ENCODE measurements at regions not wholly inside any gene's neighbourhood (a gene's known extent, or its start where the extent isn't known, plus 50 kb on each side); places are given as distances from the start of the nearest gene placed in this dataset.

DNA sequence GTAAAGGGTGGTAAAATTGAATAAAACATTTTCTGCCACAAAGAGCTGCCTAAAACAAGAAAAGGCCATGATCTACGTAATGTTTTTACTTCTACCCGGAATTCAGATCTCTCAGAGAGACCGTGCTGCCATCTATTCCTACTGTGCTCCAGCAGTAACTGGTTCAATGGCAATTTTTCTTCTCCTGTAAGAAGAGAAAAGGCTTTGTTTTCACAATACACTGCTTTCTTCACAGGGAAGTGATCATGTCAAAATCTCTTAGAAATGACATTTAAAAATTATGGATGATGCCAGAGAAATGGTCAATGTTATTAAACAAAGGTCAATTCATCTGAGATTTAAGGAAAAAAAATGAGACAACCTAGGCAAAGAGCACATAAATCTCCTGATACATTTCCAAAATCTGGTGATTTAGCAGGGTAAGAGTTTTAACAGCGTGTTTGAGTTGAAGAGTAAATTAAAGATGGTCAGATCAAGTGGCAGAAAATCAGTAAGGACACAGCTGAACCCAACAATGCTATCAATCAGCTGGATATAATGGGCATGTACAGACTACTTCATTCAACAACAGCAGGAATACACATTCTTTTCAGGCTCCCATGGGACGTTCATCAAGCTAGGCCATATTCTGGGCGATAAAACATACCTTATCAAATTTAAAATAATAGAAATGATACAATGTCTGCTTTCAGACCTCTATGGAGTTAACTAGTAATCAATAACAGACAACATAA lies 523.1 kb downstream of the CHSY3 start:
- no peaks in the 10 kb centered on the region for H3K79me2 ChIP-seq (ENCODE audit: low read depth)
- H2AFZ ChIP-seq, result no peak overlapping the region
- no peak overlapping the region for H3K4me2 ChIP-seq
- H3K4me3 ChIP-seq, result no peak overlapping the region
- H3K27ac ChIP-seq, result no peak overlapping the region
- H4K20me1 ChIP-seq (ENCODE audit: insufficient read depth), result no peaks in the 10 kb centered on the region
- BruUV-seq (replicated peaks), result no TSS peak
- 0 out of 2 replicates have a peak, but pooled peaks cover 5% of the 10 kb centered on the region for H3K9me2 ChIP-seq (ENCODE audit: insufficient read depth)
- ChIA-PET POLR2A (ENCODE audit: unreplicated experiment) (no interaction called here), CTCF (no interaction called here)
- intact Hi-C loops (cut with micrococcal nuclease; ENCODE audit: unreplicated experiment), result no loop called here
- H3F3A ChIP-seq (ENCODE audit: insufficient read depth, low read depth), result no peaks in the 10 kb centered on the region
- DNase-seq, result no peak
- no peaks in the 10 kb centered on the region for H3K27me3 ChIP-seq (ENCODE audit: insufficient read depth, low read depth)
- H3K4me1 ChIP-seq (replicated peaks; ENCODE audit: insufficient read depth), result no peaks in the 10 kb centered on the region
- H3K36me3 ChIP-seq (ENCODE audit: low read depth), result no peaks in the 10 kb centered on the region
- no peak for TF ChIP-seq EZH2 (IDR thresholded peaks at IDR 0.05; ENCODE audit: low read depth)
- TF ChIP-seq, protein P1, sequence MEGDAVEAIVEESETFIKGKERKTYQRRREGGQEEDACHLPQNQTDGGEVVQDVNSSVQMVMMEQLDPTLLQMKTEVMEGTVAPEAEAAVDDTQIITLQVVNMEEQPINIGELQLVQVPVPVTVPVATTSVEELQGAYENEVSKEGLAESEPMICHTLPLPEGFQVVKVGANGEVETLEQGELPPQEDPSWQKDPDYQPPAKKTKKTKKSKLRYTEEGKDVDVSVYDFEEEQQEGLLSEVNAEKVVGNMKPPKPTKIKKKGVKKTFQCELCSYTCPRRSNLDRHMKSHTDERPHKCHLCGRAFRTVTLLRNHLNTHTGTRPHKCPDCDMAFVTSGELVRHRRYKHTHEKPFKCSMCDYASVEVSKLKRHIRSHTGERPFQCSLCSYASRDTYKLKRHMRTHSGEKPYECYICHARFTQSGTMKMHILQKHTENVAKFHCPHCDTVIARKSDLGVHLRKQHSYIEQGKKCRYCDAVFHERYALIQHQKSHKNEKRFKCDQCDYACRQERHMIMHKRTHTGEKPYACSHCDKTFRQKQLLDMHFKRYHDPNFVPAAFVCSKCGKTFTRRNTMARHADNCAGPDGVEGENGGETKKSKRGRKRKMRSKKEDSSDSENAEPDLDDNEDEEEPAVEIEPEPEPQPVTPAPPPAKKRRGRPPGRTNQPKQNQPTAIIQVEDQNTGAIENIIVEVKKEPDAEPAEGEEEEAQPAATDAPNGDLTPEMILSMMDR (conservative IDR thresholded peaks at IDR 0.05), result no peak
- H3K9me3 ChIP-seq (ENCODE audit: insufficient read depth, low read depth), result no peaks in the 10 kb centered on the region

DNA sequence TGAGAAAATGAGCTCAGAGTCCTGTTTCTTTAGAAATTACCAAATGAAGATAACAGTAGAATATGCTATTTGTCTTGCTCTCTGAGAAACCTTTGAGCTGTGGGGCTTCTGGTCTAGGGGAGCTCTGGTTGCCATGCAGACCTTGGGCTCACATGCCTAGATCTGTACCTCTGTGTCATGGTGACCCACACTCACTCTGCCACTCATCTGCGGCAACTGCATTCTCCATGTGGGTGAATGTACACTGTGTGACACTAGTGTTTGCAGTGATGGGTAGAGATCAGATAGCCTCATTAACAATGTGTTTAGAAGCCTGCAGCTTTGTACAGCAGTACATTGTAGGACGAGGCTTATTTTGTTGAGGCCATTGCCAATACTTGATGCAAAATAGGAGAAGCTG lies 521.2 kb downstream of the CHSY3 start:
- Histone ChIP-seq H4K20me1 (ENCODE audit: insufficient read depth) (no peaks in the 10 kb centered on the region), H3K4me2 (no peak overlapping the region), H3K27me3 (ENCODE audit: insufficient read depth, low read depth) (no peaks in the 10 kb centered on the region), H3K4me3 (no peak overlapping the region), H3K27ac (no peak overlapping the region), H2AFZ (no peak overlapping the region), H3K9me2 (ENCODE audit: insufficient read depth) (0 out of 2 replicates have a peak, but pooled peaks cover 5% of the 10 kb centered on the region), H3F3A (ENCODE audit: insufficient read depth, low read depth) (no peaks in the 10 kb centered on the region), H3K4me1 (replicated peaks; ENCODE audit: insufficient read depth) (no peaks in the 10 kb centered on the region), H3K9me3 (ENCODE audit: insufficient read depth, low read depth) (no peaks in the 10 kb centered on the region), H3K36me3 (ENCODE audit: low read depth) (no peaks in the 10 kb centered on the region), H3K79me2 (ENCODE audit: low read depth) (no peaks in the 10 kb centered on the region)
- CTCF ChIA-PET, result no interaction called here
- intact Hi-C loops (cut with micrococcal nuclease; ENCODE audit: unreplicated experiment), result no loop called here
- no peak for DNase-seq
- BruUV-seq (replicated peaks), result no TSS peak
- POLR2A ChIA-PET (ENCODE audit: unreplicated experiment), result no interaction called here
- TF ChIP-seq, protein P1 (conservative IDR thresholded peaks at IDR 0.05), result no peak
- TF ChIP-seq EZH2 (IDR thresholded peaks at IDR 0.05; ENCODE audit: low read depth), result no peak

GRCh38 chr5:130424341-130424740 lies 520.1 kb downstream of the CHSY3 start:
- intact Hi-C loops (cut with micrococcal nuclease; ENCODE audit: unreplicated experiment), result no loop called here
- CTCF ChIA-PET, result no interaction called here
- peak overlapping the region; percentile 23; the same call in 1 of the 2 replicates for H2AFZ ChIP-seq

More at GRCh38 chr5:130424341-130424740, 520.1 kb downstream of the CHSY3 start:
- H3K27me3 ChIP-seq (ENCODE audit: insufficient read depth, low read depth), result no peaks in the 10 kb centered on the region
- no peaks in the 10 kb centered on the region for H4K20me1 ChIP-seq (ENCODE audit: insufficient read depth)
- TF ChIP-seq, protein P1 (conservative IDR thresholded peaks at IDR 0.05), result no peak
- TF ChIP-seq EZH2 (IDR thresholded peaks at IDR 0.05; ENCODE audit: low read depth), result no peak
- H3K9me3 ChIP-seq (ENCODE audit: insufficient read depth, low read depth), result no peaks in the 10 kb centered on the region
- no peak overlapping the region for H3K4me3 ChIP-seq
- no peak overlapping the region for H3K27ac ChIP-seq
- H3K9me2 ChIP-seq (ENCODE audit: insufficient read depth), result 0 out of 2 replicates have a peak, but pooled peaks cover 5% of the 10 kb centered on the region
- no peaks in the 10 kb centered on the region for H3K36me3 ChIP-seq (ENCODE audit: low read depth)
- no peak overlapping the region for H3K4me2 ChIP-seq
- no peaks in the 10 kb centered on the region for H3K79me2 ChIP-seq (ENCODE audit: low read depth)
- no peaks in the 10 kb centered on the region for H3K4me1 ChIP-seq (replicated peaks; ENCODE audit: insufficient read depth)
- POLR2A ChIA-PET (ENCODE audit: unreplicated experiment), result no interaction called here
- DNase-seq, result no peak
- no TSS peak for BruUV-seq (replicated peaks)
- no peaks in the 10 kb centered on the region for H3F3A ChIP-seq (ENCODE audit: insufficient read depth, low read depth)
